ENCODE measurements at regions not wholly inside any gene's neighbourhood (a gene's known extent, or its start where the extent isn't known, plus 50 kb on each side); places are given as distances from the start of the nearest gene placed in this dataset.

DNA sequence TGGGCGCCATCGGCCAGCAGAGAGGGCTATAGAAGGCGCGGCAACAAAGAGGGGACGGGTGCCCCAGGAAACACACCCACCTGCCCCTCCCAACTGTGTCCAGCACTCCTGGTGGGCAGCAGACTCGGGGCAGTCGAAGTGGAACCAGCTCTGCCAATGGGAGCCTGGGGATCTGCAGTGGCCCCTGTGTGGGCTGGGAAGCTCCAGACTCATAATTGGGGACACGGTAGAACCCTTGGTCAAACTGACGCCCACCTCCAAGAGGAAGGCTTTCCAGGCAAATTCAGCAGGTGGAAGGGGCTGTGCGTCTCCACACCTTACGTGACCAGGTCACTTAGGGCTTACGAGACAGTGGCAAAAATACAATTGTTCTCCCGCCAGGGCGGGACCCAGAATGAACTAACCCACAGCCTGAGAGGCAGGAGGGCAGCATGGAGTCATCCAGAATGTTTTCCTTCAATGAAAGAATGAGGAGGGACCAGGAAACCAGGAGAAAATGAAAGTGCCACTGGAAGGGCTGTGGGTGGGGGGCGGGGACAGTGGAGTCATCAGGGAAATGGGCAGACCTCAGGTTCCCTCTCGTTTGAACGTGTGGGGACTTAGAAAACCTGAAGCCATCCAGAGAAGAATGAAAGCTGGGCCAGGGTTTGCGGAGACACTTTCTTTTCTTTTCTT is 53.2 kb upstream of the SHANK2 start:
- no peak for TF ChIP-seq EZH2 (IDR thresholded peaks at IDR 0.05; ENCODE audit: borderline replicate concordance, low read depth, low read length, severe bottlenecking)
- TF ChIP-seq, protein P1, sequence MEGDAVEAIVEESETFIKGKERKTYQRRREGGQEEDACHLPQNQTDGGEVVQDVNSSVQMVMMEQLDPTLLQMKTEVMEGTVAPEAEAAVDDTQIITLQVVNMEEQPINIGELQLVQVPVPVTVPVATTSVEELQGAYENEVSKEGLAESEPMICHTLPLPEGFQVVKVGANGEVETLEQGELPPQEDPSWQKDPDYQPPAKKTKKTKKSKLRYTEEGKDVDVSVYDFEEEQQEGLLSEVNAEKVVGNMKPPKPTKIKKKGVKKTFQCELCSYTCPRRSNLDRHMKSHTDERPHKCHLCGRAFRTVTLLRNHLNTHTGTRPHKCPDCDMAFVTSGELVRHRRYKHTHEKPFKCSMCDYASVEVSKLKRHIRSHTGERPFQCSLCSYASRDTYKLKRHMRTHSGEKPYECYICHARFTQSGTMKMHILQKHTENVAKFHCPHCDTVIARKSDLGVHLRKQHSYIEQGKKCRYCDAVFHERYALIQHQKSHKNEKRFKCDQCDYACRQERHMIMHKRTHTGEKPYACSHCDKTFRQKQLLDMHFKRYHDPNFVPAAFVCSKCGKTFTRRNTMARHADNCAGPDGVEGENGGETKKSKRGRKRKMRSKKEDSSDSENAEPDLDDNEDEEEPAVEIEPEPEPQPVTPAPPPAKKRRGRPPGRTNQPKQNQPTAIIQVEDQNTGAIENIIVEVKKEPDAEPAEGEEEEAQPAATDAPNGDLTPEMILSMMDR (IDR thresholded peaks at IDR 0.05; ENCODE audit: borderline replicate concordance, extremely low read depth, low read length, poor library complexity, severe bottlenecking), result no peak
